ENCODE measurements at regions not wholly inside any gene's neighbourhood (a gene's known extent, or its start where the extent isn't known, plus 50 kb on each side); places are given as distances from the start of the nearest gene placed in this dataset.

DNA sequence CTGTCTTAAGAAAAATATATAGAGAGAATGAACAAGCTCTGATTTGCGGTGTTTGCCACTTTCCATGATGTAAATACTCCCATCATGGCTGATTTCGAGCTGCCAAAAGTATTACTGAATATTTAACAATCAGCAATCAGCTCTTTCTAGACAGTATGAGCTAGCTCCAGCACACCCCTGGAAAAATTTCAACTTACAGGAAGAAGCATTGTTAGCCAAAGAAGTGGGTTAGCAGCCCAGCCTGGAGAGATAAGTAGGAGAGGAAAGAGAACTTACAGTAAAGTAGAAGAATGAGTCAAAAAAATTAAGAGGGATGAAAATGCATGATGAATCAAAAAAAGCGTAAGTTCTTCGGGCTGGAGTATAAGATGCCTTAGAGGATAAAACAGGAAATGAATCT is 60.6 kb upstream of the ANK3 start:
- Histone ChIP-seq H2AFZ (ENCODE audit: low read depth) (no peak overlapping the region), H3K36me3 (ENCODE audit: insufficient read depth) (no peaks in the 10 kb centered on the region), H3K27ac (no peak overlapping the region), H3K27me3 (ENCODE audit: insufficient read depth, low read depth) (no peaks in the 10 kb centered on the region), H3K79me2 (ENCODE audit: insufficient read depth, low read depth) (peaks cover 98% of the 10 kb centered on the region), H3K9ac (no peak overlapping the region), H4K20me1 (ENCODE audit: insufficient read depth) (peaks cover 5% of the 10 kb centered on the region), H3K4me1 (ENCODE audit: low read depth, poor library complexity, severe bottlenecking) (peaks cover 88% of the 10 kb centered on the region), H3K4me3 (IDR thresholded peaks at IDR 0.05; ENCODE audit: insufficient read depth, low read depth, low read length) (no peak overlapping the region), H3K4me2 (no peak overlapping the region)
- TF ChIP-seq, protein P1, sequence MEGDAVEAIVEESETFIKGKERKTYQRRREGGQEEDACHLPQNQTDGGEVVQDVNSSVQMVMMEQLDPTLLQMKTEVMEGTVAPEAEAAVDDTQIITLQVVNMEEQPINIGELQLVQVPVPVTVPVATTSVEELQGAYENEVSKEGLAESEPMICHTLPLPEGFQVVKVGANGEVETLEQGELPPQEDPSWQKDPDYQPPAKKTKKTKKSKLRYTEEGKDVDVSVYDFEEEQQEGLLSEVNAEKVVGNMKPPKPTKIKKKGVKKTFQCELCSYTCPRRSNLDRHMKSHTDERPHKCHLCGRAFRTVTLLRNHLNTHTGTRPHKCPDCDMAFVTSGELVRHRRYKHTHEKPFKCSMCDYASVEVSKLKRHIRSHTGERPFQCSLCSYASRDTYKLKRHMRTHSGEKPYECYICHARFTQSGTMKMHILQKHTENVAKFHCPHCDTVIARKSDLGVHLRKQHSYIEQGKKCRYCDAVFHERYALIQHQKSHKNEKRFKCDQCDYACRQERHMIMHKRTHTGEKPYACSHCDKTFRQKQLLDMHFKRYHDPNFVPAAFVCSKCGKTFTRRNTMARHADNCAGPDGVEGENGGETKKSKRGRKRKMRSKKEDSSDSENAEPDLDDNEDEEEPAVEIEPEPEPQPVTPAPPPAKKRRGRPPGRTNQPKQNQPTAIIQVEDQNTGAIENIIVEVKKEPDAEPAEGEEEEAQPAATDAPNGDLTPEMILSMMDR (conservative IDR thresholded peaks at IDR 0.05; ENCODE audit: low read depth, low read length) = no peak

DNA sequence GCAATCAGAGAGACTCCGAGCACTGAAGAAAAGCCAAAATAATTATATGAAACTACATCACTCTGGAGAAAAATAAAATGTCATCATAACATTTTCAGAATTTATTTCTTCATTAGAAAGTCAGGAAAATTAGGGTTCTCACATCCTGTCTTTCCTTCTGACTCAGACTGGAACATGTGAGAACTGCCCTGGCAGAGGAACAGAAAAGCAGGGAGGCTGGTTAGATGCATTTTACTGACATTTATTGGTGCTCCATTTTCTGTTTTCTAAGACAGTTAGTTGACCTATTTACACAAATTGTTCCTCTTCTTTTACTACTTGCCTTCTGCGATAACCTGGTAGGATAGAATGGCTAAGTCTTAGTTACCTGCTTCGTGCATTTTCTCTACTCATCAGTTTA is 58.6 kb upstream of the ANK3 start:
- Histone ChIP-seq H4K20me1 (ENCODE audit: insufficient read depth) (peaks cover 14% of the 10 kb centered on the region), H3K36me3 (ENCODE audit: insufficient read depth) (no peaks in the 10 kb centered on the region), H3K27me3 (ENCODE audit: insufficient read depth, low read depth) (no peaks in the 10 kb centered on the region), H3K9ac (no peak overlapping the region), H3K27ac (peak overlapping the region; percentile 8; the same call in 1 of the 2 replicates), H3K4me3 (IDR thresholded peaks at IDR 0.05; ENCODE audit: insufficient read depth, low read depth, low read length) (no peak overlapping the region), H3K4me1 (ENCODE audit: low read depth, poor library complexity, severe bottlenecking) (peaks cover 88% of the 10 kb centered on the region), H2AFZ (ENCODE audit: low read depth) (no peak overlapping the region), H3K79me2 (ENCODE audit: insufficient read depth, low read depth) (peaks cover 98% of the 10 kb centered on the region), H3K4me2 (no peak overlapping the region)
- TF ChIP-seq, protein P1 (conservative IDR thresholded peaks at IDR 0.05; ENCODE audit: low read depth, low read length) = no peak

DNA sequence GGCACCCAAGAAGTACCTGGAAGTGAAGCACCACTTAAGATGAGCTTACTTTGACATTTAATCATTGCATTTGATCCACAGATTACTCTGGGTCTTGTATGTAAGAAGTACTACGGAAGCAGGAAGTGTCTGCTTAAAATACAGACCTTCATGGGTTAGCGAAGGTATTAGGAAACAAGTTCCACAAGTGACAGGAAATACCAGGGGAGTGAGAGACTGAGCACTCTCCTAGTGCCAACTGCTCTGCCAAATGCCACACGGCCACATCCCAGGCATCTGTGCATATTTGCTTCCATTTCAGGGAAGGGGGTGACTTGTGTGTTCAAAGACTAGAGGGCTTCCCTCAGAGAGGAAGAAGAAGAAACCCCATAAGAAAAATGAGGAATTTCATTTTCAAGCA is 57.2 kb upstream of the ANK3 start:
- Histone ChIP-seq H3K4me1 (ENCODE audit: low read depth, poor library complexity, severe bottlenecking) (peaks cover 85% of the 10 kb centered on the region), H3K9ac (no peak overlapping the region), H2AFZ (ENCODE audit: low read depth) (no peak overlapping the region), H3K4me2 (no peak overlapping the region), H3K27me3 (ENCODE audit: insufficient read depth, low read depth) (no peaks in the 10 kb centered on the region), H3K4me3 (IDR thresholded peaks at IDR 0.05; ENCODE audit: insufficient read depth, low read depth, low read length) (no peak overlapping the region), H3K79me2 (ENCODE audit: insufficient read depth, low read depth) (peaks cover 98% of the 10 kb centered on the region), H3K36me3 (ENCODE audit: insufficient read depth) (no peaks in the 10 kb centered on the region), H3K27ac (peak overlapping the region; percentile 8; the same call in 1 of the 2 replicates), H4K20me1 (ENCODE audit: insufficient read depth) (peaks cover 25% of the 10 kb centered on the region)
- TF ChIP-seq, protein P1 (conservative IDR thresholded peaks at IDR 0.05; ENCODE audit: low read depth, low read length) = no peak

DNA sequence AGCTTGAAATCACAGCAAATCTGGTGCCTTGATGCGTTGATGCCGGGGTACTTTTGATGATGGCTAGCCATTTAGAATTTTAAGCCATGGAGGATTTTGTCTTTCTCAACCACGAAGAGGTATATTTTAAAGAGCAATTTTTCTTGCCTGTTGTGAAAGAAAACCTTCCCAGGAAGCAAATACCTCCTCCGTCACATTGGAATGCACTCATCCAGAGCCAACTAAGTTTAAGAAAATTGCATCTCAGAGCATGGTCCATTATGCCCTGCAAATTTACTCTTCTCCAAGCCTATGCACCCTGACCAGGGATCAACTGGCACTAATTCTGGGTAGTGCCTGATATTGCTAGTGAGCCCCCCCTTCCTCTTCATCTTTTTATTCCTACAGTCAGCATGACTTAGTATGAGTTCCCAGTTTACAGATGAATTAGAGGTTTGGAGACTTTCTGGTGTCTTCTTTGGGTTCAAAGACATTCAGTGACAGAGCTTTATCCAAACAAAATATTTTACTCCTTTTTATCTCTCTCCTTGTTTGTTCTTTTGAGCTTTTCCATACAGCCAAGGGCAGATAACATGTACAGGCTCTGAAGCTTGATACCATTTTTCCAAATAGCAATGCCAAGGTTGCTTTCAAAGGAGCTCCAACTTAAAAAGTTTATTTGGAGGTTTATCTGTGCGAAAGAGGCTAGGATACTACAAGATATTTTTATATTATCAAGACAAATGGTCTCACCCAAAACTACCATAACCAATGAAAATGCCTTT is 56.6 kb upstream of the ANK3 start:
- Histone ChIP-seq H3K79me2 (ENCODE audit: insufficient read depth, low read depth) (peaks cover 98% of the 10 kb centered on the region), H3K9ac (no peak overlapping the region), H3K27me3 (ENCODE audit: insufficient read depth, low read depth) (no peaks in the 10 kb centered on the region), H3K4me2 (no peak overlapping the region), H3K4me1 (ENCODE audit: low read depth, poor library complexity, severe bottlenecking) (peaks cover 86% of the 10 kb centered on the region), H3K4me3 (IDR thresholded peaks at IDR 0.05; ENCODE audit: insufficient read depth, low read depth, low read length) (no peak overlapping the region), H2AFZ (ENCODE audit: low read depth) (no peak overlapping the region), H4K20me1 (ENCODE audit: insufficient read depth) (peaks cover 27% of the 10 kb centered on the region), H3K36me3 (ENCODE audit: insufficient read depth) (no peaks in the 10 kb centered on the region), H3K27ac (peak overlapping the region; percentile 8; the same call in 1 of the 2 replicates)
- TF ChIP-seq, protein P1 (conservative IDR thresholded peaks at IDR 0.05; ENCODE audit: low read depth, low read length) = no peak

Measured in KMS-11 (cell line).